Small intestine (tissue), 7 donors: ENCODE measurements at regions not wholly inside any gene's neighbourhood (a gene's known extent, or its start where the extent isn't known, plus 50 kb on each side); places are given as distances from the start of the nearest gene placed in this dataset.
"Not testable (repeated sequence)": the region's sequence is repeated elsewhere in the genome, so short reads cannot be mapped to it uniquely, and the experiment has no call there.

ENCODE experiments used
- DNase-seq, 2 donors: peaks; one replicate each; pipeline versions ENCODE4 v3.0.0 to v3.0.0-alpha.2; 2013
- FAIRE-seq: peaks from 2 replicates; lab custom pipeline; 2012; peaks lifted over from hg19 to GRCh38; lab: Jason Lieb, UNC
- H3K27ac ChIP-seq, 3 donors: one replicate each; pipeline ENCODE4 v1.5.1; 2013; ENCODE audit warnings: low read length in 2 of 3, mild to moderate bottlenecking in 2 of 3, control low read depth in 1 of 3, inconsistent platforms in 1 of 3, low read depth in 1 of 3, moderate library complexity in 1 of 3
- H3K27me3 ChIP-seq, 3 donors: one replicate each; pipeline ENCODE4 v1.6.1; 2013; ENCODE audit warnings: low read length in 3 of 3, inconsistent platforms in 1 of 3; ENCODE audit not compliant: control insufficient read depth in 3 of 3, insufficient read depth in 3 of 3
- H3K36me3 ChIP-seq, 3 donors: one replicate each; pipeline ENCODE4 v1.6.1; 2013; ENCODE audit warnings: low read length in 3 of 3, inconsistent platforms in 1 of 3, low read depth in 1 of 3, mild to moderate bottlenecking in 1 of 3, moderate library complexity in 1 of 3; ENCODE audit not compliant: control insufficient read depth in 3 of 3, insufficient read depth in 2 of 3
- H3K4me1 ChIP-seq, 3 donors: one replicate each; pipeline ENCODE4 v1.6.1; 2013; ENCODE audit warnings: low read length in 2 of 3, inconsistent platforms in 1 of 3, low read depth in 1 of 3, mild to moderate bottlenecking in 1 of 3, moderate library complexity in 1 of 3; ENCODE audit not compliant: control insufficient read depth in 3 of 3, insufficient read depth in 2 of 3
- H3K4me3 ChIP-seq, 3 donors: one replicate each; pipeline ENCODE4 v1.5.1; 2013; ENCODE audit warnings: low read length in 3 of 3, control low read depth in 1 of 3, inconsistent platforms in 1 of 3, low read depth in 1 of 3, mild to moderate bottlenecking in 1 of 3, moderate library complexity in 1 of 3
- H3K9me3 ChIP-seq, 2 donors: one replicate each; pipeline ENCODE4 v1.6.1; 2013; ENCODE audit warnings: low read depth in 1 of 2, low read length in 1 of 2; ENCODE audit not compliant: control insufficient read depth in 2 of 2, insufficient read depth in 1 of 2
- WGBS, 3 donors: extraction: QIAGEN DNeasy Blood & Tissue Kit; methylation state at CpG; one replicate each; pipeline ENCODE4 v1.1.7; 2013; 5-methylcytosine and 5-hydroxymethylcytosine counted together
- donor health status: healthy with polysubstance abuse.
- donor health status: control.
- donor health status: control.
- donor health status: Bipolar disorder and iron deficiency.
- donor health status: healthy.

GRCh38 chr10:64784451-64784850 is 1263.2 kb downstream of the REEP3 start:
- not testable (repeated sequence) for H3K36me3 ChIP-seq, H3K4me3 ChIP-seq, DNase-seq, H3K4me1 ChIP-seq, H3K27ac ChIP-seq, H3K27me3 ChIP-seq, FAIRE-seq
- peaks cover 0 to 14% of the 10 kb centered on the region in 2 donors for H3K9me3 ChIP-seq
- 86 to 89% (median 89%) methylated on average over 7 of the region's 7 CpGs for WGBS, 3 donors

GRCh38 chr10:64785816-64786215 is 1264.6 kb downstream of the REEP3 start:
- H3K9me3 ChIP-seq, result peaks cover 0 to 14% of the 10 kb centered on the region in 2 donors
- no peak for FAIRE-seq
- 72 to 76% (median 73%) methylated on average over 3 of the region's 3 CpGs for WGBS, 3 donors

GRCh38 chr10:64786989-64787388 is 1265.8 kb downstream of the REEP3 start:
- WGBS, 3 donors, result 61 to 67% (median 67%) methylated on average over 2 of the region's 2 CpGs

More at GRCh38 chr10:64785816-64786215, 1264.6 kb downstream of the REEP3 start:
- H3K4me1 ChIP-seq, result no peaks in the 10 kb centered on the region
- H3K27me3 ChIP-seq, result no peaks in the 10 kb centered on the region
- no peak for DNase-seq
- no peak overlapping the region for H3K4me3 ChIP-seq
- no peaks in the 10 kb centered on the region for H3K36me3 ChIP-seq
- no peak overlapping the region for H3K27ac ChIP-seq

GRCh38 chr10:64795847-64796246 is 1274.6 kb downstream of the REEP3 start:
- WGBS, 3 donors, result 51 to 76% (median 65%) methylated on average over 3 of the region's 3 CpGs
- DNase-seq (no peak), FAIRE-seq (no peak)
- peaks cover 0 to 3% of the 10 kb centered on the region in 2 donors for H3K9me3 ChIP-seq
- H3K4me3 ChIP-seq, result no peak overlapping the region
- H3K27ac ChIP-seq, result no peak overlapping the region
- no peaks in the 10 kb centered on the region for H3K36me3 ChIP-seq
- H3K27me3 ChIP-seq, result no peaks in the 10 kb centered on the region
- peaks cover 0 to 7% (median 0%) of the 10 kb centered on the region in 3 donors for H3K4me1 ChIP-seq

More at GRCh38 chr10:64786989-64787388, 1265.8 kb downstream of the REEP3 start:
- H3K4me3 ChIP-seq, result no peak overlapping the region
- no peak overlapping the region for H3K27ac ChIP-seq
- DNase-seq (no peak), FAIRE-seq (no peak)
- H3K27me3 ChIP-seq, result no peaks in the 10 kb centered on the region
- no peaks in the 10 kb centered on the region for H3K4me1 ChIP-seq
- H3K9me3 ChIP-seq, result peaks cover 0 to 14% of the 10 kb centered on the region in 2 donors
- no peaks in the 10 kb centered on the region for H3K36me3 ChIP-seq

- DNase-seq (no peak), FAIRE-seq (no peak)
- H3K9me3 ChIP-seq, result peaks cover 0 to 3% of the 10 kb centered on the region in 2 donors
- H3K27ac ChIP-seq, result no peak overlapping the region
- no peaks in the 10 kb centered on the region for H3K27me3 ChIP-seq
- 36 to 61% (median 58%) methylated on average over 1 of the region's 1 CpG for WGBS, 3 donors
- no peak overlapping the region for H3K4me3 ChIP-seq
- H3K36me3 ChIP-seq, result no peaks in the 10 kb centered on the region
- H3K4me1 ChIP-seq, result peaks cover 0 to 10% (median 0%) of the 10 kb centered on the region in 3 donors
Measured at GRCh38 chr10:64798297-64798696, 1277.1 kb downstream of the REEP3 start.

- FAIRE-seq, H3K36me3 ChIP-seq, H3K27me3 ChIP-seq, DNase-seq, H3K4me1 ChIP-seq, H3K9me3 ChIP-seq, H3K4me3 ChIP-seq, H3K27ac ChIP-seq: not testable (repeated sequence)
Measured at GRCh38 chr10:64808233-64808632, 1287.0 kb downstream of the REEP3 start.

GRCh38 chr10:64810046-64810445 is 1288.8 kb downstream of the REEP3 start:
- WGBS, 3 donors, result 41 to 49% (median 49%) methylated on average over 4 of the region's 4 CpGs
- not testable (repeated sequence) for FAIRE-seq

GRCh38 chr10:64813391-64813790 is 1292.2 kb downstream of the REEP3 start:
- FAIRE-seq (no peak), DNase-seq (no peak)
- Histone ChIP-seq H3K27me3 (no peaks in the 10 kb centered on the region), H3K9me3 (peaks cover 0 to 6% of the 10 kb centered on the region in 2 donors), H3K4me3 (no peak overlapping the region), H3K36me3 (no peaks in the 10 kb centered on the region), H3K4me1 (no peaks in the 10 kb centered on the region), H3K27ac (no peak overlapping the region)
- 61 to 71% (median 68%) methylated on average over 2 of the region's 2 CpGs for WGBS, 3 donors

More at GRCh38 chr10:64810046-64810445, 1288.8 kb downstream of the REEP3 start:
- H3K27me3 ChIP-seq, H3K4me1 ChIP-seq, H3K4me3 ChIP-seq, H3K36me3 ChIP-seq, H3K27ac ChIP-seq, DNase-seq, H3K9me3 ChIP-seq: not testable (repeated sequence)

GRCh38 chr10:64814201-64814600 is 1293.0 kb downstream of the REEP3 start:
- Histone ChIP-seq H3K9me3 (peaks cover 0 to 6% of the 10 kb centered on the region in 2 donors), H3K4me3 (no peak overlapping the region), H3K27me3 (no peaks in the 10 kb centered on the region), H3K27ac (no peak overlapping the region), H3K36me3 (no peaks in the 10 kb centered on the region), H3K4me1 (no peaks in the 10 kb centered on the region)
- FAIRE-seq (no peak), DNase-seq (no peak)
- WGBS, 3 donors, result 76 to 87% (median 82%) methylated on average over 2 of the region's 2 CpGs
